Peyer's patch (tissue), 4 donors: ENCODE measurements at regions not wholly inside any gene's neighbourhood (a gene's known extent, or its start where the extent isn't known, plus 50 kb on each side); places are given as distances from the start of the nearest gene placed in this dataset.

ENCODE experiments used
- DNase-seq, 3 donors: peaks; one replicate each; pipeline ENCODE4 v3.0.0-alpha.2; 2017 to 2019
- H3K27ac ChIP-seq, 4 donors: fragments of 200-600 bp; sonication (generic); one replicate each; pipeline ENCODE4 v1.5.1; 2016 to 2019
- H3K27me3 ChIP-seq, 2 donors: fragments of 200-600 bp; sonication (generic); one replicate each; pipeline ENCODE4 v1.5.1; 2019
- H3K36me3 ChIP-seq, 3 donors: fragments of 200-600 bp; sonication (generic); one replicate each; pipeline ENCODE4 v1.5.1; 2016 to 2019
- H3K4me1 ChIP-seq, 4 donors: fragments of 200-600 bp; sonication (generic); one replicate each; pipeline ENCODE4 v1.5.1; 2016 to 2019
- H3K4me3 ChIP-seq, 4 donors: fragments of 200-600 bp; sonication (generic); 1 replicate in 3 of 4; 2 replicates in 1 of 4; pipeline ENCODE4 v1.5.1; 2016 to 2019; ENCODE audit warnings: mild to moderate bottlenecking in 1 of 4
- H3K9me3 ChIP-seq, 4 donors: fragments of 200-600 bp; sonication (generic); one replicate each; pipeline ENCODE4 v1.5.1; 2016 to 2019; ENCODE audit warnings: mild to moderate bottlenecking in 1 of 4
- POLR2A ChIP-seq, 2 donors: fragments of 450-650 bp; IDR thresholded peaks; one replicate each; pipeline ENCODE4 v1.5.1; 2017; ENCODE audit warnings: antibody characterized with exemption in 2 of 2, mild to moderate bottlenecking in 2 of 2, moderate library complexity in 2 of 2
- small RNA-seq, 2 donors: library from RNA; depleted of rRNA; stranded (forward); fragments of <200 nt; gene quantifications; one replicate each; pipeline ENCODE3, GENCODE V24; 2016
- TF ChIP-seq, protein P1 (sequence below), 6 experiments: fragments of 450-650 bp in 4 of 6; fragments of 200-600 bp in 2 of 6; sonication (generic) in 1 of 6; IDR thresholded peaks; one replicate each; pipeline ENCODE4 v1.5.1; 2017 to 2019; ENCODE audit warnings: antibody characterized with exemption in 6 of 6, mild to moderate bottlenecking in 3 of 6, moderate library complexity in 1 of 6

- no peaks in the 10 kb centered on the region for H3K9me3 ChIP-seq
- no peaks in the 10 kb centered on the region for H3K36me3 ChIP-seq
- H3K4me3 ChIP-seq, result no peak overlapping the region
- no peak for DNase-seq
- no peaks in the 10 kb centered on the region for H3K4me1 ChIP-seq
- no peak overlapping the region for H3K27ac ChIP-seq
- no peaks in the 10 kb centered on the region for H3K27me3 ChIP-seq
- TF ChIP-seq, protein P1, sequence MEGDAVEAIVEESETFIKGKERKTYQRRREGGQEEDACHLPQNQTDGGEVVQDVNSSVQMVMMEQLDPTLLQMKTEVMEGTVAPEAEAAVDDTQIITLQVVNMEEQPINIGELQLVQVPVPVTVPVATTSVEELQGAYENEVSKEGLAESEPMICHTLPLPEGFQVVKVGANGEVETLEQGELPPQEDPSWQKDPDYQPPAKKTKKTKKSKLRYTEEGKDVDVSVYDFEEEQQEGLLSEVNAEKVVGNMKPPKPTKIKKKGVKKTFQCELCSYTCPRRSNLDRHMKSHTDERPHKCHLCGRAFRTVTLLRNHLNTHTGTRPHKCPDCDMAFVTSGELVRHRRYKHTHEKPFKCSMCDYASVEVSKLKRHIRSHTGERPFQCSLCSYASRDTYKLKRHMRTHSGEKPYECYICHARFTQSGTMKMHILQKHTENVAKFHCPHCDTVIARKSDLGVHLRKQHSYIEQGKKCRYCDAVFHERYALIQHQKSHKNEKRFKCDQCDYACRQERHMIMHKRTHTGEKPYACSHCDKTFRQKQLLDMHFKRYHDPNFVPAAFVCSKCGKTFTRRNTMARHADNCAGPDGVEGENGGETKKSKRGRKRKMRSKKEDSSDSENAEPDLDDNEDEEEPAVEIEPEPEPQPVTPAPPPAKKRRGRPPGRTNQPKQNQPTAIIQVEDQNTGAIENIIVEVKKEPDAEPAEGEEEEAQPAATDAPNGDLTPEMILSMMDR (IDR thresholded peaks at IDR 0.05), result no peak
- no peak for TF ChIP-seq POLR2A (IDR thresholded peaks at IDR 0.05)
These were observed 57.5 kb upstream of the PODXL start for GRCh38 chr7:131613909-131614308.

DNA sequence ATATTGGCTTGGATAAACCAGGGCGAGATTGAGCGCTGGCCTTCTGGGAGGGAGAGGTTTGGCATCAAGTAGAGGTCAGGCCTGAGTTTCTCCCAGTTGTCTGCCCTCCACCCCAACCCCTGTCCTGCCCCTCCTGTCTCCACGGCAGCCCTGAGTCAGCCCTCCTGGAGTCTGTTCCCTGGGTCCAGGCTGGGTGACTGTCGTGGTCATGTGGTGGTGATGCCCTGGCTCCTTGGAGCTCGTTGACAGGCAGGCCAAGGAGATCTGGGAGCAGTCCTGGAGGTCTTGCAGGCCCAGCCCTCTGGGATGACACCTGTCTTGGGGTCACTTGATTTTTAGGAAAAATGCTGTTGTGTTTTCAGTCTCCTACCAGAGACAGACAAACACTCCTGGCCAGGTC lies 53.6 kb upstream of the PODXL start:
- H3K27me3 ChIP-seq, result no peaks in the 10 kb centered on the region
- no peaks in the 10 kb centered on the region for H3K36me3 ChIP-seq
- no peak for DNase-seq
- no peak for TF ChIP-seq POLR2A (IDR thresholded peaks at IDR 0.05)
- TF ChIP-seq, protein P1 (IDR thresholded peaks at IDR 0.05), result no peak
- no peaks in the 10 kb centered on the region for H3K4me1 ChIP-seq
- H3K27ac ChIP-seq, result no peak overlapping the region
- H3K4me3 ChIP-seq, result no peak overlapping the region
- no peaks in the 10 kb centered on the region for H3K9me3 ChIP-seq

- Histone ChIP-seq H3K4me1 (no peaks in the 10 kb centered on the region), H3K9me3 (no peaks in the 10 kb centered on the region), H3K36me3 (no peaks in the 10 kb centered on the region), H3K4me3 (no peak overlapping the region), H3K27ac (no peak overlapping the region), H3K27me3 (no peaks in the 10 kb centered on the region)
- DNase-seq, result no peak
- TF ChIP-seq POLR2A (IDR thresholded peaks at IDR 0.05), result no peak
- TF ChIP-seq, protein P1 (IDR thresholded peaks at IDR 0.05), result no peak
These were observed 51.7 kb upstream of the PODXL start for GRCh38 chr7:131608116-131608500.

GRCh38 chr7:131607291-131608115 lies 51.1 kb upstream of the PODXL start:
- Histone ChIP-seq H3K4me3 (no peak overlapping the region), H3K27me3 (no peaks in the 10 kb centered on the region), H3K36me3 (no peaks in the 10 kb centered on the region), H3K4me1 (no peaks in the 10 kb centered on the region), H3K27ac (no peak overlapping the region), H3K9me3 (no peaks in the 10 kb centered on the region)
- TF ChIP-seq, protein P1 (IDR thresholded peaks at IDR 0.05), result no peak
- no peak for TF ChIP-seq POLR2A (IDR thresholded peaks at IDR 0.05)
- DNase-seq, result no peak

- H3K27me3 ChIP-seq, result no peaks in the 10 kb centered on the region
- no peaks in the 10 kb centered on the region for H3K36me3 ChIP-seq
- no peak overlapping the region for H3K4me3 ChIP-seq
- no peaks in the 10 kb centered on the region for H3K4me1 ChIP-seq
- H3K9me3 ChIP-seq, result no peaks in the 10 kb centered on the region
- no peak overlapping the region for H3K27ac ChIP-seq
- no peak for TF ChIP-seq POLR2A (IDR thresholded peaks at IDR 0.05)
- TF ChIP-seq, protein P1 (IDR thresholded peaks at IDR 0.05), result no peak
- DNase-seq, result no peak
These were observed 50.2 kb upstream of the PODXL start for GRCh38 chr7:131606346-131607290.

Small RNAs in the stretch of these regions (small RNA-seq; reads per million reads assigned to genes)
- gene AC009518.3, result 0 reads per million in 2 donors
